Neural progenitor cell (in vitro differentiated cells): ENCODE measurements at regions not wholly inside any gene's neighbourhood (a gene's known extent, or its start where the extent isn't known, plus 50 kb on each side); places are given as distances from the start of the nearest gene placed in this dataset.

ENCODE experiments used
- DNase-seq: peaks from one replicate; pipeline ENCODE4 v3.0.0-alpha.2; 2016; ENCODE audit warnings: low spot score
- H2AFZ ChIP-seq: fragments of 200-600 bp; sonication (generic); replicated peaks from 2 replicates; pipeline ENCODE4 v1.6.1; 2016; ENCODE audit warnings: antibody characterized with exemption
- H3F3A ChIP-seq: fragments of 200-600 bp; sonication (generic); 2 replicates; pipeline ENCODE4 v1.6.1; 2016; ENCODE audit warnings: antibody characterized with exemption, low read depth
- H3K27ac ChIP-seq: fragments of 200-600 bp; sonication (generic); 2 replicates; pipeline ENCODE4 v1.5.1; 2016; ENCODE audit warnings: mild to moderate bottlenecking
- H3K27me3 ChIP-seq: fragments of 200-600 bp; sonication (generic); 2 replicates; pipeline ENCODE4 v1.6.1; 2016; ENCODE audit warnings: mild to moderate bottlenecking, moderate library complexity
- H3K36me3 ChIP-seq: fragments of 200-600 bp; sonication (generic); 2 replicates; pipeline ENCODE4 v1.5.1; 2016
- H3K4me1 ChIP-seq: fragments of 200-600 bp; sonication (generic); 2 replicates; pipeline ENCODE4 v1.6.1; 2016; ENCODE audit warnings: mixed run types
- H3K4me2 ChIP-seq: fragments of 200-600 bp; sonication (generic); 2 replicates; pipeline ENCODE4 v1.6.1; 2016
- H3K4me3 ChIP-seq: fragments of 200-600 bp; sonication (generic); 2 replicates; pipeline ENCODE4 v1.5.1; 2016
- H3K79me2 ChIP-seq: fragments of 200-600 bp; sonication (generic); 2 replicates; pipeline ENCODE4 v1.6.1; 2016; ENCODE audit warnings: low read depth
- H3K9ac ChIP-seq: fragments of 200-600 bp; sonication (generic); 2 replicates; pipeline ENCODE4 v1.6.1; 2016
- H3K9me3 ChIP-seq: fragments of 200-600 bp; sonication (generic); 2 replicates; pipeline ENCODE4 v1.5.1; 2016; ENCODE audit warnings: low read depth
- H4K20me1 ChIP-seq: fragments of 200-600 bp; sonication (generic); 2 replicates; pipeline ENCODE4 v1.6.1; 2016; ENCODE audit warnings: low read depth
- H3K27ac Mint-ChIP-seq: 3 replicates; pipeline ENCODE4 v1.8.0; 2021; ENCODE audit warnings: mixed read lengths
- H3K27me3 Mint-ChIP-seq: 2 replicates; pipeline ENCODE4 v1.8.0; 2022; ENCODE audit warnings: low read depth, mild to moderate bottlenecking, inconsistent platforms, moderate library complexity, mixed read lengths; ENCODE audit not compliant: insufficient read depth
- H3K36me3 Mint-ChIP-seq: 3 replicates; pipeline ENCODE4 v1.8.0; 2021; ENCODE audit warnings: mixed read lengths
- H3K4me1 Mint-ChIP-seq: 3 replicates; pipeline ENCODE4 v1.8.0; 2021; ENCODE audit warnings: mixed read lengths
- H3K4me3 Mint-ChIP-seq: 3 replicates; pipeline ENCODE4 v1.8.0; 2021; ENCODE audit warnings: mild to moderate bottlenecking, moderate library complexity, mixed read lengths
- H3K9me3 Mint-ChIP-seq: 3 replicates; pipeline ENCODE4 v1.8.0; 2020; ENCODE audit warnings: mixed read lengths
- EZH2 ChIP-seq: fragments of 200-600 bp; sonication (generic); IDR thresholded peaks from 2 replicates; pipeline ENCODE4 v1.6.1; 2017; ENCODE audit warnings: antibody characterized with exemption, mild to moderate bottlenecking, moderate library complexity
- EZH2phosphoT487 ChIP-seq: fragments of 200-600 bp; sonication (generic); IDR thresholded peaks from 2 replicates; pipeline ENCODE4 v1.6.1; 2017; ENCODE audit warnings: antibody characterized with exemption
- TF ChIP-seq, protein P1 (sequence below): fragments of 200-600 bp; sonication (generic); IDR thresholded peaks from 2 replicates; pipeline ENCODE4 v1.5.1; 2017; ENCODE audit warnings: antibody characterized with exemption, mild to moderate bottlenecking

DNA sequence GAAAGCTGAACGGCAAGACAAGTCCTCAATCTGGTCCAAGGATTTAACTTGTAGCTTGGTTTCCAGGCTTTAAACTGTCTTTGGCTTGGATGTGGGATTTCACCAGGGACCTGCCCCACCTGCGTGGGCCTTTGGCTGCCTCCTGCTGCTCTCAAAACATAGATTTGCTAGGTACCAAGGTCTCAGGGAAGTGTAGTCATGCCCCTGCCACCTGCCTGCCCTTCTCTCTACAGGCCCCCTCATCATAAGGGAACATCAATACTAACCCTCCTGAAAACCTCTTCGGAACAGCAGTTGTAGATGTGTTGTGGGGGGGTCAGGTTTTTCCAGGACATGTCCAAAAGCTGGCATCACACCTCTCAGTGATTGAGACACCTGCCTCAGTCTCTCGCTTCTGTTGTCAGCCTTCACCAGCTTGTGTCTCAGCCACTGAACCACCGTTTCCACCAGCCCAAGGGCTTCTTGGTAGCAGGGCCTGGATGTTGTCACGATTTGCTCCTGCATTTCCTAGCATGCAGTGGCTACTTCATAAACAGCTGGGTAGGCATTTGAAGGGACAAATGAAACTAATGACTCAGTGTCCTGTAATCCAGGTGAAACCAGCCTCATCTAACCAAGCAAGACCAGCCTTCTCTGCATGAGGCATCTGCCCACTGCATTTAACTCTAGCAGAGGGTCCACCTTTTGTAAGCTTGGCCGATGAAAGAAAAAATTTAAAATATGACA lies 141.6 kb upstream of the THBS2 start:
- TF ChIP-seq, protein P1, sequence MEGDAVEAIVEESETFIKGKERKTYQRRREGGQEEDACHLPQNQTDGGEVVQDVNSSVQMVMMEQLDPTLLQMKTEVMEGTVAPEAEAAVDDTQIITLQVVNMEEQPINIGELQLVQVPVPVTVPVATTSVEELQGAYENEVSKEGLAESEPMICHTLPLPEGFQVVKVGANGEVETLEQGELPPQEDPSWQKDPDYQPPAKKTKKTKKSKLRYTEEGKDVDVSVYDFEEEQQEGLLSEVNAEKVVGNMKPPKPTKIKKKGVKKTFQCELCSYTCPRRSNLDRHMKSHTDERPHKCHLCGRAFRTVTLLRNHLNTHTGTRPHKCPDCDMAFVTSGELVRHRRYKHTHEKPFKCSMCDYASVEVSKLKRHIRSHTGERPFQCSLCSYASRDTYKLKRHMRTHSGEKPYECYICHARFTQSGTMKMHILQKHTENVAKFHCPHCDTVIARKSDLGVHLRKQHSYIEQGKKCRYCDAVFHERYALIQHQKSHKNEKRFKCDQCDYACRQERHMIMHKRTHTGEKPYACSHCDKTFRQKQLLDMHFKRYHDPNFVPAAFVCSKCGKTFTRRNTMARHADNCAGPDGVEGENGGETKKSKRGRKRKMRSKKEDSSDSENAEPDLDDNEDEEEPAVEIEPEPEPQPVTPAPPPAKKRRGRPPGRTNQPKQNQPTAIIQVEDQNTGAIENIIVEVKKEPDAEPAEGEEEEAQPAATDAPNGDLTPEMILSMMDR: no peak
- no peak for TF ChIP-seq EZH2phosphoT487
- no peak for TF ChIP-seq EZH2
- Histone ChIP-seq H3K27ac (no peak overlapping the region), H3K4me3 (no peak overlapping the region), H3K27me3 (no peaks in the 10 kb centered on the region), H3K79me2 (no peaks in the 10 kb centered on the region), H2AFZ (no peak overlapping the region), H3K36me3 (no peaks in the 10 kb centered on the region), H3K4me1 (no peaks in the 10 kb centered on the region), H3K9ac (no peak overlapping the region), H3F3A (no peaks in the 10 kb centered on the region), H3K9me3 (no peaks in the 10 kb centered on the region), H3K4me2 (no peak overlapping the region), H4K20me1 (no peaks in the 10 kb centered on the region)
- peaks cover 13% of the 10 kb centered on the region for H3K4me1 Mint-ChIP-seq
- H3K36me3 Mint-ChIP-seq: no peaks in the 10 kb centered on the region
- peaks cover 4% of the 10 kb centered on the region for H3K27me3 Mint-ChIP-seq
- DNase-seq: no peak
- H3K9me3 Mint-ChIP-seq: peaks cover 17% of the 10 kb centered on the region
- no peak overlapping the region for H3K4me3 Mint-ChIP-seq
- H3K27ac Mint-ChIP-seq: no peak overlapping the region

DNA sequence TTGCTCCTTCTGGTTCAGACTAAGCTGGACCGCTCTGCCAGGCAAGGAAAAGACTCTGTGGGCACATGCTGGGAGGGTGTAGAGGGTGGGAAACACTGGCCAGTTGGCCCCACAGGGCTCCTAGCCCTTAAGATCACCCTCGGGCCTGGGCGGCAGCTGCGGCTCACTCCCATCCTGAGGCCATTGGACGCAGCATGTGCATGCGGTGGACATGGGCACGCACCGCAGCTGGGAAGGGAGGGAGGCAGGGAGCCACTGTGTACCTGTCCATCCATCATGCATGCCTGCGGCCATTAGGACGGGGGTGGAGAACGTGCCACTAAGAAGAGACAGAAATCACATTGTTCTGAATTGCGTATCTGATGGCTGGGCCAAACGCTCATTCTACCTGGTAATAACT lies 140.1 kb upstream of the THBS2 start:
- Histone ChIP-seq H3K9ac (no peak overlapping the region), H2AFZ (no peak overlapping the region), H3K4me3 (no peak overlapping the region), H3K27ac (no peak overlapping the region), H3K27me3 (no peaks in the 10 kb centered on the region), H3K79me2 (no peaks in the 10 kb centered on the region), H3K4me1 (no peaks in the 10 kb centered on the region), H3K9me3 (no peaks in the 10 kb centered on the region), H4K20me1 (no peaks in the 10 kb centered on the region), H3K4me2 (no peak overlapping the region), H3F3A (no peaks in the 10 kb centered on the region), H3K36me3 (no peaks in the 10 kb centered on the region)
- Mint-ChIP-seq H3K4me3 (no peak overlapping the region), H3K36me3 (no peaks in the 10 kb centered on the region), H3K9me3 (peaks cover 22% of the 10 kb centered on the region), H3K27ac (no peak overlapping the region), H3K27me3 (peaks cover 2% of the 10 kb centered on the region), H3K4me1 (peaks cover 13% of the 10 kb centered on the region)
- TF ChIP-seq EZH2: no peak
- TF ChIP-seq, protein P1: no peak
- TF ChIP-seq EZH2phosphoT487: no peak
- no peak for DNase-seq

DNA sequence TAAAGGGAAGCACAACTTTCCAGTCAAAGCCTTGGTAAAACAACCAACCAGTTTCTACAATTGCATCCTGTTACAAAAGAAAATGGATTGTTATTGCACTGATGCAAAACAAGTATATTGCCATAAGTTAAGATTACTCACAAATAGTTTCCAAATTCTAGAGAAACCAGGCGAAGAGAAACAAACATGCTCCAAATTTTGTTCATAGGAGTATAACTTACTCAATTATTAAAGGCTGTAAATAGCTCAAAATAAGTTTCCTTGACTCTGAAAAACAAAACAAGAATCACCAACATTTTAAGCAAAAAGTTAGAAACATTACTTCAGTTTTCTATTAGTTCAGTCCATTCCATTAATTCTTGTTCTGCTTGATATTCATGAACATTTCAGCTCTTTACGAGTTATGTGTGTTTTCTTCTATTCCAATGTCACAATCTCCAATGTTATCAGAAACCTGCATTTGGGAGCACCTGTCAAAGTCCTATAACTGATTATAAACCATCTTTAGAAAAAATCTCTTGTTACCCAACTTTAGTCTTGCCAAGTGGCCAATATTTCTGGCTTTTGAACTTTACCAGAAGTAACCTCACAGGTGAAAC lies 137.9 kb upstream of the THBS2 start:
- Histone ChIP-seq H3K36me3 (no peaks in the 10 kb centered on the region), H2AFZ (no peak overlapping the region), H3K9ac (no peak overlapping the region), H3K4me3 (no peak overlapping the region), H3K79me2 (no peaks in the 10 kb centered on the region), H3K27me3 (no peaks in the 10 kb centered on the region), H3K27ac (no peak overlapping the region), H3K4me2 (no peak overlapping the region), H3F3A (no peaks in the 10 kb centered on the region), H3K4me1 (peaks cover 2% of the 10 kb centered on the region), H4K20me1 (no peaks in the 10 kb centered on the region), H3K9me3 (no peaks in the 10 kb centered on the region)
- peaks cover 22% of the 10 kb centered on the region for H3K9me3 Mint-ChIP-seq
- no peak overlapping the region for H3K4me3 Mint-ChIP-seq
- TF ChIP-seq EZH2: no peak
- TF ChIP-seq, protein P1: no peak
- TF ChIP-seq EZH2phosphoT487: no peak
- DNase-seq: no peak
- peaks cover 9% of the 10 kb centered on the region for H3K4me1 Mint-ChIP-seq
- no peaks in the 10 kb centered on the region for H3K36me3 Mint-ChIP-seq
- H3K27ac Mint-ChIP-seq: no peak overlapping the region
- H3K27me3 Mint-ChIP-seq: peaks cover 2% of the 10 kb centered on the region
